SK-N-SH treated with all-trans-retinoic acid at 6 μM for 48 hours (cell line): ENCODE measurements at regions not wholly inside any gene's neighbourhood (a gene's known extent, or its start where the extent isn't known, plus 50 kb on each side); places are given as distances from the start of the nearest gene placed in this dataset.

Experiments used
- ATAC-seq: fragments of 200-7000 bp; cut with Tn5 transposase; 3 replicates; pipeline ENCODE4 v1.9.1; 2020; ENCODE audit warnings: mild to moderate bottlenecking, moderate library complexity
- ARNTL ChIP-seq: fragments of 450-650 bp; formaldehyde crosslinking; IDR thresholded peaks from 2 replicates; pipeline ENCODE4 v1.5.0; 2020; ENCODE audit warnings: low read depth, mild to moderate bottlenecking, moderate library complexity, borderline replicate concordance
- BACH2 ChIP-seq: fragments of 250-450 bp; sonication (Bioruptor Pico); IDR thresholded peaks from 2 replicates; pipeline ENCODE4 v1.9.0; 2021; ENCODE audit warnings: mild to moderate bottlenecking, borderline replicate concordance
- CREB5 ChIP-seq: fragments of 250-450 bp; sonication (Bioruptor Pico); IDR thresholded peaks from 2 replicates; pipeline ENCODE4 v1.5.1; 2020; ENCODE audit warnings: low read depth, mild to moderate bottlenecking, moderate library complexity
- CSDC2 ChIP-seq: fragments of 250-450 bp; sonication (Bioruptor Pico); IDR thresholded peaks from 2 replicates; pipeline ENCODE4 v1.5.0; 2020; ENCODE audit warnings: mild to moderate bottlenecking, moderate library complexity
- CSRNP3 ChIP-seq: fragments of 250-450 bp; sonication (Bioruptor Pico); IDR thresholded peaks from 2 replicates; pipeline ENCODE4 v1.5.1; 2021; ENCODE audit warnings: mild to moderate bottlenecking, moderate library complexity
- ESRRG ChIP-seq: fragments of 250-450 bp; sonication (Bioruptor Pico); IDR thresholded peaks from 2 replicates; pipeline ENCODE4 v1.6.1; 2021; ENCODE audit warnings: mild to moderate bottlenecking
- GLIS3 ChIP-seq: fragments of 250-450 bp; sonication (Bioruptor Pico); IDR thresholded peaks from 2 replicates; pipeline ENCODE4 v1.5.0; 2020; ENCODE audit warnings: mild to moderate bottlenecking, moderate library complexity
- ISL1 ChIP-seq: fragments of 250-450 bp; sonication (Bioruptor Pico); IDR thresholded peaks from 2 replicates; pipeline ENCODE4 v2.1.2; 2022; ENCODE audit warnings: mild to moderate bottlenecking, moderate library complexity
- OSR1 ChIP-seq: fragments of 250-450 bp; sonication (Bioruptor Pico); IDR thresholded peaks from 2 replicates; pipeline ENCODE4 v1.8.0; 2022; ENCODE audit warnings: moderate library complexity, mild to moderate bottlenecking, inconsistent platforms
- PPARA ChIP-seq: fragments of 250-450 bp; sonication (Bioruptor Pico); IDR thresholded peaks from 2 replicates; pipeline ENCODE4 v1.5.0; 2020; ENCODE audit warnings: mild to moderate bottlenecking, borderline replicate concordance
- RARB ChIP-seq: fragments of 250-450 bp; sonication (Bioruptor Pico); IDR thresholded peaks from 2 replicates; pipeline ENCODE4 v1.8.0; 2021; ENCODE audit warnings: mild to moderate bottlenecking, moderate library complexity
- SNAI2 ChIP-seq: fragments of 250-450 bp; sonication (Bioruptor Pico); IDR thresholded peaks from 2 replicates; pipeline ENCODE4 v1.5.0; 2020; ENCODE audit warnings: mild to moderate bottlenecking, moderate library complexity
- TCF4 ChIP-seq: fragments of 250-450 bp; sonication (Bioruptor Pico); IDR thresholded peaks from 2 replicates; pipeline ENCODE4 v1.8.0; 2021; ENCODE audit warnings: mild to moderate bottlenecking, moderate library complexity, borderline replicate concordance
- TOX ChIP-seq: fragments of 250-450 bp; sonication (Bioruptor Pico); IDR thresholded peaks from 2 replicates; pipeline ENCODE4 v1.8.0; 2021; ENCODE audit warnings: mild to moderate bottlenecking, moderate library complexity, borderline replicate concordance
- ZC3H10 ChIP-seq: fragments of 250-450 bp; sonication (Bioruptor Pico); IDR thresholded peaks from 2 replicates; pipeline ENCODE4 v1.5.1; 2021; ENCODE audit warnings: mild to moderate bottlenecking, moderate library complexity
- ZFP3 ChIP-seq: fragments of 250-450 bp; sonication (Bioruptor Pico); IDR thresholded peaks from 2 replicates; pipeline ENCODE4 v1.5.0; 2020; ENCODE audit warnings: mild to moderate bottlenecking, moderate library complexity
- ZFP30 ChIP-seq: fragments of 450-650 bp; formaldehyde crosslinking; IDR thresholded peaks from 2 replicates; pipeline ENCODE4 v1.5.0; 2022; ENCODE audit warnings: mild to moderate bottlenecking, moderate library complexity
- ZNF565 ChIP-seq: fragments of 450-650 bp; formaldehyde crosslinking; conservative IDR thresholded peaks from 2 replicates; pipeline ENCODE4 v1.5.0; 2020; ENCODE audit warnings: low read depth, mild to moderate bottlenecking, moderate library complexity
- ZNF8 ChIP-seq: fragments of 450-650 bp; formaldehyde crosslinking; IDR thresholded peaks from 2 replicates; pipeline ENCODE4 v1.5.0; 2020; ENCODE audit warnings: mild to moderate bottlenecking, moderate library complexity
- TF ChIP-seq, protein P1 (sequence below): fragments of 250-450 bp; sonication (Bioruptor Pico); IDR thresholded peaks from 2 replicates; pipeline ENCODE4 v1.8.0; 2021; ENCODE audit warnings: low read depth, mild to moderate bottlenecking, moderate library complexity, borderline replicate concordance
- TF ChIP-seq, protein P2 (sequence below): fragments of 250-450 bp; sonication (Bioruptor Pico); IDR thresholded peaks from 2 replicates; pipeline ENCODE4 v1.8.0; 2020; ENCODE audit warnings: mild to moderate bottlenecking, moderate library complexity, borderline replicate concordance
- TF ChIP-seq, protein P3 (sequence below): fragments of 250-450 bp; sonication (Bioruptor Pico); IDR thresholded peaks from 2 replicates; pipeline ENCODE4 v1.5.0; 2020; ENCODE audit warnings: mild to moderate bottlenecking, moderate library complexity

GRCh38 chr3:29091599-29092189, 189.2 kb upstream of the RBMS3 start:
- no peak for ATAC-seq
- TF ChIP-seq CREB5 (no peak), RARB (CRISPR knock-in tag) (no peak), SNAI2 (no peak), ZNF565 (no peak), ZNF8 (CRISPR knock-in tag) (no peak), ZFP30 (CRISPR knock-in tag) (no peak), ZC3H10 (CRISPR knock-in tag) (no peak), TOX (CRISPR knock-in tag) (no peak), ESRRG (CRISPR knock-in tag) (no peak)
- TF ChIP-seq, protein P1, sequence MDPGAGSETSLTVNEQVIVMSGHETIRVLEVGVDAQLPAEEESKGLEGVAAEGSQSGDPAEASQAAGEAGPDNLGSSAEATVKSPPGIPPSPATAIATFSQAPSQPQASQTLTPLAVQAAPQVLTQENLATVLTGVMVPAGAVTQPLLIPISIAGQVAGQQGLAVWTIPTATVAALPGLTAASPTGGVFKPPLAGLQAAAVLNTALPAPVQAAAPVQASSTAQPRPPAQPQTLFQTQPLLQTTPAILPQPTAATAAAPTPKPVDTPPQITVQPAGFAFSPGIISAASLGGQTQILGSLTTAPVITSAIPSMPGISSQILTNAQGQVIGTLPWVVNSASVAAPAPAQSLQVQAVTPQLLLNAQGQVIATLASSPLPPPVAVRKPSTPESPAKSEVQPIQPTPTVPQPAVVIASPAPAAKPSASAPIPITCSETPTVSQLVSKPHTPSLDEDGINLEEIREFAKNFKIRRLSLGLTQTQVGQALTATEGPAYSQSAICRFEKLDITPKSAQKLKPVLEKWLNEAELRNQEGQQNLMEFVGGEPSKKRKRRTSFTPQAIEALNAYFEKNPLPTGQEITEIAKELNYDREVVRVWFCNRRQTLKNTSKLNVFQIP (CRISPR knock-in tag): no peak
- TF ChIP-seq, all 23 proteins: peak for 0

GRCh38 chr3:29092348-29092747, 188.5 kb upstream of the RBMS3 start:
- TF ChIP-seq CSRNP3: no peak
- TF ChIP-seq ZNF8 (CRISPR knock-in tag): no peak
- TF ChIP-seq ZFP3 (CRISPR knock-in tag): no peak
- TF ChIP-seq, protein P2, sequence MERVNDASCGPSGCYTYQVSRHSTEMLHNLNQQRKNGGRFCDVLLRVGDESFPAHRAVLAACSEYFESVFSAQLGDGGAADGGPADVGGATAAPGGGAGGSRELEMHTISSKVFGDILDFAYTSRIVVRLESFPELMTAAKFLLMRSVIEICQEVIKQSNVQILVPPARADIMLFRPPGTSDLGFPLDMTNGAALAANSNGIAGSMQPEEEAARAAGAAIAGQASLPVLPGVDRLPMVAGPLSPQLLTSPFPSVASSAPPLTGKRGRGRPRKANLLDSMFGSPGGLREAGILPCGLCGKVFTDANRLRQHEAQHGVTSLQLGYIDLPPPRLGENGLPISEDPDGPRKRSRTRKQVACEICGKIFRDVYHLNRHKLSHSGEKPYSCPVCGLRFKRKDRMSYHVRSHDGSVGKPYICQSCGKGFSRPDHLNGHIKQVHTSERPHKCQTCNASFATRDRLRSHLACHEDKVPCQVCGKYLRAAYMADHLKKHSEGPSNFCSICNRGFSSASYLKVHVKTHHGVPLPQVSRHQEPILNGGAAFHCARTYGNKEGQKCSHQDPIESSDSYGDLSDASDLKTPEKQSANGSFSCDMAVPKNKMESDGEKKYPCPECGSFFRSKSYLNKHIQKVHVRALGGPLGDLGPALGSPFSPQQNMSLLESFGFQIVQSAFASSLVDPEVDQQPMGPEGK (CRISPR knock-in tag): no peak
- no peak for TF ChIP-seq ARNTL
- TF ChIP-seq BACH2 (CRISPR knock-in tag): no peak
- no peak for TF ChIP-seq CREB5
- TF ChIP-seq, protein P1 (CRISPR knock-in tag): no peak
- TF ChIP-seq PPARA (CRISPR knock-in tag): no peak
- TF ChIP-seq ZC3H10 (CRISPR knock-in tag): no peak
- TF ChIP-seq OSR1 (CRISPR knock-in tag): no peak
- TF ChIP-seq RARB (CRISPR knock-in tag): no peak
- TF ChIP-seq SNAI2: no peak
- no peak for TF ChIP-seq GLIS3 (CRISPR knock-in tag)
- TF ChIP-seq ZNF565: no peak
- no peak for TF ChIP-seq ISL1 (CRISPR knock-in tag)
- no peak for TF ChIP-seq ZFP30 (CRISPR knock-in tag)
- no peak for TF ChIP-seq CSDC2 (CRISPR knock-in tag)
- no peak for ATAC-seq

- ATAC-seq: no peak
- TF ChIP-seq ARNTL (no peak), CSDC2 (CRISPR knock-in tag) (no peak), RARB (CRISPR knock-in tag) (no peak), PPARA (CRISPR knock-in tag) (no peak), SNAI2 (no peak), ZC3H10 (CRISPR knock-in tag) (no peak), TCF4 (CRISPR knock-in tag) (no peak), ZFP3 (CRISPR knock-in tag) (no peak), ZNF8 (CRISPR knock-in tag) (no peak), ESRRG (CRISPR knock-in tag) (no peak), GLIS3 (CRISPR knock-in tag) (no peak), TOX (CRISPR knock-in tag) (no peak)
- TF ChIP-seq, protein P2 (CRISPR knock-in tag): no peak
- TF ChIP-seq, protein P3, sequence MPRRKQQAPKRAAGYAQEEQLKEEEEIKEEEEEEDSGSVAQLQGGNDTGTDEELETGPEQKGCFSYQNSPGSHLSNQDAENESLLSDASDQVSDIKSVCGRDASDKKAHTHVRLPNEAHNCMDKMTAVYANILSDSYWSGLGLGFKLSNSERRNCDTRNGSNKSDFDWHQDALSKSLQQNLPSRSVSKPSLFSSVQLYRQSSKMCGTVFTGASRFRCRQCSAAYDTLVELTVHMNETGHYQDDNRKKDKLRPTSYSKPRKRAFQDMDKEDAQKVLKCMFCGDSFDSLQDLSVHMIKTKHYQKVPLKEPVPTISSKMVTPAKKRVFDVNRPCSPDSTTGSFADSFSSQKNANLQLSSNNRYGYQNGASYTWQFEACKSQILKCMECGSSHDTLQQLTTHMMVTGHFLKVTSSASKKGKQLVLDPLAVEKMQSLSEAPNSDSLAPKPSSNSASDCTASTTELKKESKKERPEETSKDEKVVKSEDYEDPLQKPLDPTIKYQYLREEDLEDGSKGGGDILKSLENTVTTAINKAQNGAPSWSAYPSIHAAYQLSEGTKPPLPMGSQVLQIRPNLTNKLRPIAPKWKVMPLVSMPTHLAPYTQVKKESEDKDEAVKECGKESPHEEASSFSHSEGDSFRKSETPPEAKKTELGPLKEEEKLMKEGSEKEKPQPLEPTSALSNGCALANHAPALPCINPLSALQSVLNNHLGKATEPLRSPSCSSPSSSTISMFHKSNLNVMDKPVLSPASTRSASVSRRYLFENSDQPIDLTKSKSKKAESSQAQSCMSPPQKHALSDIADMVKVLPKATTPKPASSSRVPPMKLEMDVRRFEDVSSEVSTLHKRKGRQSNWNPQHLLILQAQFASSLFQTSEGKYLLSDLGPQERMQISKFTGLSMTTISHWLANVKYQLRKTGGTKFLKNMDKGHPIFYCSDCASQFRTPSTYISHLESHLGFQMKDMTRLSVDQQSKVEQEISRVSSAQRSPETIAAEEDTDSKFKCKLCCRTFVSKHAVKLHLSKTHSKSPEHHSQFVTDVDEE (CRISPR knock-in tag): no peak
These were observed 181.6 kb upstream of the RBMS3 start for GRCh38 chr3:29099296-29099695.
